GM23338 (cell line): ENCODE measurements at regions not wholly inside any gene's neighbourhood (a gene's known extent, or its start where the extent isn't known, plus 50 kb on each side); places are given as distances from the start of the nearest gene placed in this dataset.

Experiments used
- ATAC-seq: fragments of 200-7000 bp; cut with Tn5 transposase; 3 replicates; pipeline ENCODE4 v1.9.1; 2020
- DNase-seq: peaks from one replicate; pipeline ENCODE4 v3.0.0-alpha.2; 2015; ENCODE audit warnings: low spot score
- H2AFZ ChIP-seq: fragments of 200-600 bp; sonication (generic); 2 replicates; pipeline ENCODE4 v1.8.0; 2016; ENCODE audit warnings: antibody characterized with exemption, mild to moderate bottlenecking, moderate library complexity
- H3F3A ChIP-seq: fragments of 200-600 bp; sonication (generic); replicated peaks from 2 replicates; pipeline ENCODE4 v1.8.0; 2017; ENCODE audit warnings: antibody characterized with exemption, mixed run types, low read depth
- H3K27ac ChIP-seq: fragments of 200-600 bp; sonication (generic); 2 replicates; pipeline ENCODE4 v1.6.1; 2016; ENCODE audit warnings: low read depth
- H3K27me3 ChIP-seq: fragments of 200-600 bp; sonication (generic); 2 replicates; pipeline ENCODE4 v1.8.0; 2016; ENCODE audit warnings: mild to moderate bottlenecking, mixed run types, moderate library complexity; ENCODE audit not compliant: insufficient read depth
- H3K36me3 ChIP-seq: fragments of 200-600 bp; sonication (generic); 2 replicates; pipeline ENCODE4 v1.8.0; 2016; ENCODE audit warnings: mild to moderate bottlenecking; ENCODE audit not compliant: insufficient read depth
- H3K4me1 ChIP-seq: fragments of 200-600 bp; sonication (generic); 2 replicates; pipeline ENCODE4 v1.8.0; 2016; ENCODE audit warnings: mild to moderate bottlenecking, moderate library complexity; ENCODE audit not compliant: insufficient read depth
- H3K4me2 ChIP-seq: fragments of 200-600 bp; sonication (generic); 2 replicates; pipeline ENCODE4 v1.7.1; 2017; ENCODE audit warnings: mixed run types
- H3K4me3 ChIP-seq: fragments of 200-600 bp; sonication (generic); 2 replicates; pipeline ENCODE4 v1.6.1; 2016; ENCODE audit warnings: mixed run types
- H3K79me2 ChIP-seq: fragments of 200-600 bp; sonication (generic); replicated peaks from 2 replicates; pipeline ENCODE4 v1.8.0; 2017; ENCODE audit warnings: mild to moderate bottlenecking; ENCODE audit not compliant: insufficient read depth
- H3K9me2 ChIP-seq: fragments of 200-600 bp; sonication (generic); 2 replicates; pipeline ENCODE4 v1.8.0; 2017; ENCODE audit not compliant: insufficient read depth
- H4K20me1 ChIP-seq: fragments of 200-600 bp; sonication (generic); replicated peaks from 2 replicates; pipeline ENCODE4 v1.8.0; 2017; ENCODE audit warnings: mild to moderate bottlenecking; ENCODE audit not compliant: insufficient read depth
- H3K27ac Mint-ChIP-seq: 2 replicates; pipeline ENCODE4 v1.8.0; 2020; ENCODE audit warnings: inconsistent platforms, mild to moderate bottlenecking, moderate library complexity, mixed read lengths
- H3K27me3 Mint-ChIP-seq: 3 replicates; pipeline ENCODE4 v1.8.0; 2022; ENCODE audit warnings: low read depth, mild to moderate bottlenecking, moderate library complexity, mixed read lengths, inconsistent platforms; ENCODE audit not compliant: insufficient read depth, poor library complexity
- H3K36me3 Mint-ChIP-seq: 3 replicates; pipeline ENCODE4 v1.8.0; 2021; ENCODE audit warnings: low read depth, mild to moderate bottlenecking, inconsistent platforms, moderate library complexity, mixed read lengths
- H3K4me1 Mint-ChIP-seq: 3 replicates; pipeline ENCODE4 v1.8.0; 2020; ENCODE audit warnings: mild to moderate bottlenecking, inconsistent platforms, mixed read lengths
- H3K4me3 Mint-ChIP-seq: 3 replicates; pipeline ENCODE4 v1.8.0; 2021; ENCODE audit warnings: moderate library complexity, mild to moderate bottlenecking, inconsistent platforms, mixed read lengths
- H3K9me3 Mint-ChIP-seq: 3 replicates; pipeline ENCODE4 v1.8.0; 2020; ENCODE audit warnings: moderate library complexity, mild to moderate bottlenecking, inconsistent platforms, mixed read lengths
- ETS1 ChIP-seq: IDR thresholded peaks from 2 replicates; pipeline ENCODE4 v1.6.1; 2016; ENCODE audit warnings: antibody characterized with exemption
- EZH2 ChIP-seq: fragments of 200-600 bp; sonication (generic); IDR thresholded peaks from one replicate; pipeline ENCODE4 v1.8.0; 2017; ENCODE audit warnings: antibody characterized with exemption, mild to moderate bottlenecking, low read depth; ENCODE audit not compliant: unreplicated experiment
- JUNB ChIP-seq: IDR thresholded peaks from one replicate; pipeline ENCODE4 v1.6.1; 2016; ENCODE audit warnings: antibody characterized with exemption; ENCODE audit not compliant: unreplicated experiment
- NANOG ChIP-seq: IDR thresholded peaks from 2 replicates; pipeline ENCODE4 v1.6.1; 2016; ENCODE audit warnings: antibody characterized with exemption, borderline replicate concordance
- REST ChIP-seq: IDR thresholded peaks from one replicate; pipeline ENCODE4 v1.6.1; 2018; ENCODE audit warnings: antibody characterized with exemption; ENCODE audit not compliant: unreplicated experiment
- STAT1 ChIP-seq: IDR thresholded peaks from one replicate; pipeline ENCODE4 v1.6.1; 2016; ENCODE audit warnings: antibody characterized with exemption; ENCODE audit not compliant: unreplicated experiment
- ZNF462 ChIP-seq: fragments of 250-450 bp; sonication (Bioruptor Pico); IDR thresholded peaks from 2 replicates; pipeline ENCODE4 v1.5.0; 2020; ENCODE audit warnings: mild to moderate bottlenecking, moderate library complexity

GRCh38 chr7:91327346-91327745 lies 63.1 kb downstream of the FZD1 start:
- H3K27ac ChIP-seq = no peak overlapping the region
- Mint-ChIP-seq H3K9me3 (no peaks in the 10 kb centered on the region), H3K27ac (no peak overlapping the region), H3K27me3 (peaks cover 2% of the 10 kb centered on the region), H3K36me3 (no peaks in the 10 kb centered on the region), H3K4me1 (peaks cover 20% of the 10 kb centered on the region), H3K4me3 (no peak overlapping the region)
- no peak overlapping the region for H2AFZ ChIP-seq
- no peaks in the 10 kb centered on the region; the same call in 1 of the 2 replicates for H4K20me1 ChIP-seq
- DNase-seq = no peak
- H3K9me2 ChIP-seq = no peaks in the 10 kb centered on the region
- H3K79me2 ChIP-seq = no peaks in the 10 kb centered on the region
- H3K4me3 ChIP-seq = no peak overlapping the region
- H3K4me1 ChIP-seq = no peaks in the 10 kb centered on the region
- no peaks in the 10 kb centered on the region for H3K36me3 ChIP-seq
- no peak for ATAC-seq
- TF ChIP-seq EZH2 (no peak), ZNF462 (CRISPR knock-in tag) (no peak), STAT1 (no peak), JUNB (no peak), ETS1 (no peak), NANOG (no peak), REST (no peak)
- no peaks in the 10 kb centered on the region for H3F3A ChIP-seq
- no peaks in the 10 kb centered on the region for H3K27me3 ChIP-seq
- H3K4me2 ChIP-seq = no peak overlapping the region
